Tibial artery (tissue), 4 donors: ENCODE measurements at regions not wholly inside any gene's neighbourhood (a gene's known extent, or its start where the extent isn't known, plus 50 kb on each side); places are given as distances from the start of the nearest gene placed in this dataset.

Source experiments
- DNase-seq, 2 donors: peaks; one replicate each; pipeline ENCODE4 v3.0.0-alpha.2; 2019
- H3K27ac ChIP-seq, 2 donors: fragments of 200-600 bp; sonication (generic) in 1 of 2; 1 replicate in 1 of 2; 2 replicates in 1 of 2; pipeline ENCODE4 v1.5.1; 2018 to 2019; ENCODE audit warnings: mild to moderate bottlenecking in 1 of 2
- H3K27me3 ChIP-seq, 2 donors: fragments of 200-600 bp; sonication (generic) in 1 of 2; one replicate each; pipeline versions ENCODE4 v1.5.1 to v1.6.0; 2016 to 2019
- H3K36me3 ChIP-seq, 3 donors: fragments of 200-600 bp; sonication (generic) in 2 of 3; one replicate each; pipeline ENCODE4 v1.5.1; 2016 to 2019; ENCODE audit warnings: mild to moderate bottlenecking in 2 of 3
- H3K4me1 ChIP-seq, 4 donors: fragments of 200-600 bp; sonication (generic) in 2 of 4; 1 replicate in 3 of 4; 2 replicates in 1 of 4; pipeline ENCODE4 v1.5.1; 2016 to 2019
- H3K4me3 ChIP-seq, 2 donors: fragments of 200-600 bp; sonication (generic) in 1 of 2; 1 replicate in 1 of 2; 2 replicates in 1 of 2; pipeline ENCODE4 v1.5.1; 2018 to 2019; ENCODE audit warnings: mild to moderate bottlenecking in 2 of 2
- H3K9me3 ChIP-seq, 3 donors: fragments of 200-600 bp; sonication (generic) in 1 of 3; one replicate each; pipeline ENCODE4 v1.5.1; 2016 to 2019
- intact Hi-C: fragments of 100-400 bp; cut with DNase I; formaldehyde crosslinking; loops from one replicate; pipeline ENCODE4 v1.15.0; 2023; ENCODE audit warnings: low total_unique reads
- TF ChIP-seq, protein P1 (sequence below), 2 experiments: fragments of 200-600 bp in 1 of 2; fragments of 450-650 bp in 1 of 2; IDR thresholded peaks; one replicate each; pipeline ENCODE4 v1.5.1; 2017 to 2019; ENCODE audit warnings: antibody characterized with exemption in 2 of 2, mild to moderate bottlenecking in 1 of 2, moderate library complexity in 1 of 2

- intact Hi-C loops = no loop called here
- no peak overlapping the region for H3K27ac ChIP-seq
- no peak for DNase-seq
Observed at GRCh38 chr4:18192901-18193300, 171.3 kb upstream of the LCORL start.

GRCh38 chr4:18185491-18185890 lies 163.9 kb upstream of the LCORL start:
- no peak overlapping the region for H3K27ac ChIP-seq
- H3K4me1 ChIP-seq = no peaks in the 10 kb centered on the region
- no peak overlapping the region for H3K4me3 ChIP-seq
- H3K36me3 ChIP-seq = no peaks in the 10 kb centered on the region
- no peak for DNase-seq
- TF ChIP-seq, protein P1, sequence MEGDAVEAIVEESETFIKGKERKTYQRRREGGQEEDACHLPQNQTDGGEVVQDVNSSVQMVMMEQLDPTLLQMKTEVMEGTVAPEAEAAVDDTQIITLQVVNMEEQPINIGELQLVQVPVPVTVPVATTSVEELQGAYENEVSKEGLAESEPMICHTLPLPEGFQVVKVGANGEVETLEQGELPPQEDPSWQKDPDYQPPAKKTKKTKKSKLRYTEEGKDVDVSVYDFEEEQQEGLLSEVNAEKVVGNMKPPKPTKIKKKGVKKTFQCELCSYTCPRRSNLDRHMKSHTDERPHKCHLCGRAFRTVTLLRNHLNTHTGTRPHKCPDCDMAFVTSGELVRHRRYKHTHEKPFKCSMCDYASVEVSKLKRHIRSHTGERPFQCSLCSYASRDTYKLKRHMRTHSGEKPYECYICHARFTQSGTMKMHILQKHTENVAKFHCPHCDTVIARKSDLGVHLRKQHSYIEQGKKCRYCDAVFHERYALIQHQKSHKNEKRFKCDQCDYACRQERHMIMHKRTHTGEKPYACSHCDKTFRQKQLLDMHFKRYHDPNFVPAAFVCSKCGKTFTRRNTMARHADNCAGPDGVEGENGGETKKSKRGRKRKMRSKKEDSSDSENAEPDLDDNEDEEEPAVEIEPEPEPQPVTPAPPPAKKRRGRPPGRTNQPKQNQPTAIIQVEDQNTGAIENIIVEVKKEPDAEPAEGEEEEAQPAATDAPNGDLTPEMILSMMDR (IDR thresholded peaks at IDR 0.05) = no peak
- intact Hi-C loops = no loop called here
- H3K9me3 ChIP-seq = no peaks in the 10 kb centered on the region
- no peaks in the 10 kb centered on the region for H3K27me3 ChIP-seq

More at GRCh38 chr4:18192901-18193300, 171.3 kb upstream of the LCORL start:
- Histone ChIP-seq H3K36me3 (no peaks in the 10 kb centered on the region), H3K9me3 (no peaks in the 10 kb centered on the region), H3K4me1 (no peaks in the 10 kb centered on the region), H3K27me3 (no peaks in the 10 kb centered on the region), H3K4me3 (no peak overlapping the region)
- TF ChIP-seq, protein P1 (IDR thresholded peaks at IDR 0.05) = no peak

DNA sequence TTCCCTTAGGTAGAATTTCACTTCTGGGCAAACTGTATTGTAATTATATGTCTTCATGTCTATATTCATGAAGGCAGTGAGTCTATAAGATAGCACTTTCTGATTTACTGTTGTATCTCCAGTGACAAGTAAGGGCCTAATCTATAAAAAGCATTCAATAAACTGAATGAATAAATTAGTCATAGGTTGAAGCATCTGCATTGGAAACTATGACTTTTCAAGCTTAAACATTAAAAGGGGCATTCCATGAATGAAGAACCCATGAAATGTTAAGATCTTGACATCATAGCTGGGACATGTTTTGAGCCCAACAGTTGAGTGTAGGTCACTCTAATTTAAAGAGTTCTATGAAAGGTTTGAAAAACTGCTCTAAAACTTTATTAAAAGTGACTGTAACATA lies 159.3 kb upstream of the LCORL start:
- Histone ChIP-seq H3K36me3 (no peaks in the 10 kb centered on the region), H3K4me3 (no peak overlapping the region), H3K27me3 (no peaks in the 10 kb centered on the region), H3K9me3 (no peaks in the 10 kb centered on the region), H3K4me1 (no peaks in the 10 kb centered on the region), H3K27ac (no peak overlapping the region)
- DNase-seq = no peak
- intact Hi-C loops = no loop called here
- TF ChIP-seq, protein P1 (IDR thresholded peaks at IDR 0.05) = no peak

GRCh38 chr4:18180122-18180521 lies 158.6 kb upstream of the LCORL start:
- Histone ChIP-seq H3K4me3 (no peak overlapping the region), H3K27me3 (no peaks in the 10 kb centered on the region), H3K9me3 (no peaks in the 10 kb centered on the region), H3K36me3 (no peaks in the 10 kb centered on the region), H3K27ac (no peak overlapping the region), H3K4me1 (no peaks in the 10 kb centered on the region)
- intact Hi-C loops = no loop called here
- no peak for DNase-seq
- TF ChIP-seq, protein P1 (IDR thresholded peaks at IDR 0.05) = no peak

DNA sequence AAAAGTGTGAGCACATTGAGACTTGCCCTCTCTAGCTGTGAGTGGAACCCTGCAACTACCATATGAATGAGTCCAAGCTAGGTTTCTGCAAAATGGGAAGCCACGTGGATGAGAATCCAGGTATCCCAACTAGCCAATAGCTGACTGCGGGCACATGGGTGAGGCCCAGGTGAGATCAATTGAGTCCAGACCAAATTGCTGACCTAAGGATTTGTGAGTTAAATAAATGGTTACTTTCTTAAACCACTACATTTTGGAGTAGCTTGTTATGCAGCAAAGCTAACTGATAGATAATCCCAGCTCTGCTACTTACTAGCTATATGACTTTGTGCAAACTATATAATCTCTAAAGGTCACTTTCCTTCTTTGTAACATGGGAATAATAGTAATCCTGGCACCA lies 150.3 kb upstream of the LCORL start:
- Histone ChIP-seq H3K27ac (no peak overlapping the region), H3K27me3 (no peaks in the 10 kb centered on the region), H3K36me3 (no peaks in the 10 kb centered on the region), H3K4me1 (no peaks in the 10 kb centered on the region), H3K9me3 (no peaks in the 10 kb centered on the region), H3K4me3 (no peak overlapping the region)
- TF ChIP-seq, protein P1 (IDR thresholded peaks at IDR 0.05) = no peak
- intact Hi-C loops = no loop called here
- DNase-seq = no peak

- Histone ChIP-seq H3K27me3 (no peaks in the 10 kb centered on the region), H3K4me1 (no peaks in the 10 kb centered on the region), H3K9me3 (no peaks in the 10 kb centered on the region), H3K27ac (no peak overlapping the region), H3K36me3 (no peaks in the 10 kb centered on the region), H3K4me3 (no peak overlapping the region)
- TF ChIP-seq, protein P1 (IDR thresholded peaks at IDR 0.05) = no peak
- intact Hi-C loops = no loop called here
- DNase-seq = no peak
Observed at GRCh38 chr4:18167831-18168230, 146.3 kb upstream of the LCORL start.
